HAP-1 (cell line): ENCODE measurements at regions not wholly inside any gene's neighbourhood (a gene's known extent, or its start where the extent isn't known, plus 50 kb on each side); places are given as distances from the start of the nearest gene placed in this dataset.

ENCODE experiments used
- DNase-seq, 2 experiments: peaks; one replicate each; pipeline ENCODE4 v3.0.0-alpha.2; 2016 to 2020; ENCODE audit warnings: low spot score in 2 of 2
- H3K27me3 ChIP-seq: fragments of 250-450 bp; sonication (Bioruptor Pico); 2 replicates; pipeline ENCODE4 v1.5.1; 2020; ENCODE audit warnings: low read depth, mild to moderate bottlenecking, moderate library complexity
- H3K36me3 ChIP-seq: fragments of 250-450 bp; sonication (Bioruptor Pico); replicated peaks from 2 replicates; pipeline ENCODE4 v1.5.1; 2020; ENCODE audit warnings: mild to moderate bottlenecking
- H3K4me1 ChIP-seq: fragments of 250-450 bp; sonication (Bioruptor Pico); 2 replicates; pipeline ENCODE4 v1.5.1; 2020; ENCODE audit warnings: mild to moderate bottlenecking
- H3K4me3 ChIP-seq: fragments of 250-450 bp; sonication (Bioruptor Pico); 2 replicates; pipeline ENCODE4 v1.5.1; 2020; ENCODE audit warnings: mild to moderate bottlenecking, moderate library complexity
- H3K9me3 ChIP-seq: fragments of 250-450 bp; sonication (Bioruptor Pico); 2 replicates; pipeline ENCODE4 v1.5.1; 2020; ENCODE audit warnings: mild to moderate bottlenecking, moderate library complexity
- in situ Hi-C: fragments of 300-500 bp; cut with MboI; formaldehyde crosslinking; loops from 3 replicates; pipeline ENCODE4 v1.14.3; 2020; ENCODE audit warnings: low sequenced_read_pairs, inconsistent platforms, mixed read lengths

- no peak for DNase-seq
These were observed 1971.0 kb upstream of the LRRTM1 start for GRCh38 chr2:82275599-82275998.

GRCh38 chr2:82268446-82268845 lies 1963.9 kb upstream of the LRRTM1 start:
- in situ Hi-C loops: no loop called here
- H3K4me1 ChIP-seq: no peaks in the 10 kb centered on the region
- no peaks in the 10 kb centered on the region for H3K27me3 ChIP-seq
- no peaks in the 10 kb centered on the region for H3K9me3 ChIP-seq
- DNase-seq: no peak
- no peaks in the 10 kb centered on the region for H3K36me3 ChIP-seq
- no peak overlapping the region for H3K4me3 ChIP-seq

More at GRCh38 chr2:82275599-82275998, 1971.0 kb upstream of the LRRTM1 start:
- Histone ChIP-seq H3K36me3 (no peaks in the 10 kb centered on the region), H3K4me1 (no peaks in the 10 kb centered on the region), H3K9me3 (no peaks in the 10 kb centered on the region; the same call in 1 of the 2 replicates), H3K27me3 (no peaks in the 10 kb centered on the region), H3K4me3 (no peak overlapping the region)
- in situ Hi-C loops: no loop called here

DNA sequence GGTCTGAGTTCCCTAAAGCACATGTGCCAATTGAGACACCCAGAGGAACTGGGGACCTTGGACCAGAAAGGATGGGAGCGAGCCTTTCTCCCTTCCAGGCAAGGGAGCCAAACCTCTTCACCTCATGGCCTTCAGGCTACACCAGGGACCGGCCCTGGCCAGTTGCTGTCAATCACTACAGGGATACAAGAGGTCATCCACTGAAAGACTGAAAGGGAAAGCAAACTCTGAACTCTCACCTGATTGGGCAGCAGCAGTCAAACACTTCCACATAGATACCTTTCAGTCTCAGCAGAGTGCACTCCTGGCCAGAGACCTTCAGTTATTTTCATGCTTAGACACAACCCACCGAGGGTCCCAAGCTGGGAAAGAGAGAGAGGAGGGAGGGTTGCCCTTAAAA lies 1956.0 kb upstream of the LRRTM1 start:
- Histone ChIP-seq H3K27me3 (no peaks in the 10 kb centered on the region), H3K4me3 (no peak overlapping the region), H3K36me3 (no peaks in the 10 kb centered on the region), H3K4me1 (no peaks in the 10 kb centered on the region), H3K9me3 (no peaks in the 10 kb centered on the region)
- no peak for DNase-seq
- in situ Hi-C loops: no loop called here

DNA sequence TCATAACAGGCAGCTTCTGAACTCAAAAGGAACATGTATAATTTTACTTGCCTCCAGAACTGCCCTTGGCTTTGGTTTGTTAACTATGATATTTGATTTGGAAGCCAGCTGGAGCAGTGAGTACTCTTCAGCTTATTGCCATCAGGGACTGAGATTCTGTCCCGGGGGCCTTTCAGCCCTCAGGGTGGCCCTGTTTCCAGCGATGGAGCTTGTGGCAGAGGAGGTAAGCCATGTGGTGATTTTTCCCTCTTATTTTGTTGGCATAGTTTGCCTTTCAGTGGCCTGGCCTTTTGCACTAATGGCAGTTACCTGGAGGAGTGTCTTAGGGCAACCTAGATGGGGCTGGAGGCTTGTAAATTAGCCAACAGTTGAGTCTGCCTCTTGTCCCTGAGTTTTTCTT lies 1955.0 kb upstream of the LRRTM1 start:
- H3K4me1 ChIP-seq: no peaks in the 10 kb centered on the region
- H3K9me3 ChIP-seq: no peaks in the 10 kb centered on the region
- in situ Hi-C loops: no loop called here
- no peaks in the 10 kb centered on the region for H3K27me3 ChIP-seq
- H3K4me3 ChIP-seq: no peak overlapping the region
- no peaks in the 10 kb centered on the region for H3K36me3 ChIP-seq
- DNase-seq: no peak

GRCh38 chr2:82257796-82258555 lies 1953.4 kb upstream of the LRRTM1 start:
- Histone ChIP-seq H3K4me3 (no peak overlapping the region), H3K4me1 (no peaks in the 10 kb centered on the region), H3K27me3 (no peaks in the 10 kb centered on the region), H3K36me3 (no peaks in the 10 kb centered on the region), H3K9me3 (no peaks in the 10 kb centered on the region)
- DNase-seq: peak in 1 of 2 experiments; percentile 58
- in situ Hi-C loops: no loop called here

GRCh38 chr2:82256983-82257632 lies 1952.6 kb upstream of the LRRTM1 start:
- no peak for DNase-seq
- in situ Hi-C loops: no loop called here
- Histone ChIP-seq H3K36me3 (no peaks in the 10 kb centered on the region), H3K4me3 (no peak overlapping the region), H3K9me3 (no peaks in the 10 kb centered on the region), H3K27me3 (no peaks in the 10 kb centered on the region), H3K4me1 (no peaks in the 10 kb centered on the region)

DNA sequence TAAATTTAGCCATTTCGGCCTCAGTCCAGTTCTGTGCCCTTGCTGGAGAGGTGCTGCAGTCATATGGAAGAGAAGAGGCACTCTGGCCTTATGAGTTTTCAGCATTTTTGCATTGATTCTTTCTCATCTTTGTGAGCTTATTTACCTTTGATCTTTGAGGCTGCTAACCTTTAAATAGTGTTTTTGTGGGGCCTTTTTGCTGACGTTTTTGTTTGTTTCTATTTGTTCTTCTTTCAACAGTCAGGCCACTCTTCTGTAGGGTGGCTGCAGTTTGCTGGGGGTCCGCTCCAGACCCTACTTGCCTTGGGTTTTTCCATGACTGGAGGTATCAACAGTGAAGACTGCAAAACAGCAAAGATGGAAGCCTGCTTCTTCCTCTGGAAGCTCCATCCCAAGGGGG lies 1951.7 kb upstream of the LRRTM1 start:
- in situ Hi-C loops: no loop called here
- Histone ChIP-seq H3K27me3 (no peaks in the 10 kb centered on the region), H3K4me3 (no peak overlapping the region), H3K9me3 (no peaks in the 10 kb centered on the region), H3K36me3 (no peaks in the 10 kb centered on the region), H3K4me1 (no peaks in the 10 kb centered on the region)
- no peak for DNase-seq

DNA sequence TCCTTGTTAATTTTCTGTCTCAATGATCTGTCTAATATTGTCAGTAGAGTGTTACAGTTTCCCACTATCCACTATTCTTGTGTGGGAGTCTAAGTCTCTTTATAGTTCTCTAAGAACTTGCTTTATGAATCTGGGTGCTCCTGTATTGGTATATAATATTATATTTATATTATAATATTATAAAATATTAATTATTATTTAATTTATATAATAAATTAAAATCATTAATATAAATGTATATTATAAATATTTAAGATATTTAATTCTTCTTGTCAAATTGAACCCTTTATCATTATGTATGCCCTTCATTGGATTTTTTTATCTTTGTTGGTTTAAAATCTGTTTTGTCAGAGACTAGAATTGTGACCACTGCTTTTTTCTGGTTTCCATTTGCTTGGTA lies 1950.2 kb upstream of the LRRTM1 start:
- in situ Hi-C loops: no loop called here
- H3K4me3 ChIP-seq: no peak overlapping the region
- no peaks in the 10 kb centered on the region for H3K36me3 ChIP-seq
- H3K9me3 ChIP-seq: no peaks in the 10 kb centered on the region
- no peaks in the 10 kb centered on the region for H3K4me1 ChIP-seq
- no peaks in the 10 kb centered on the region for H3K27me3 ChIP-seq
- no peak for DNase-seq

DNA sequence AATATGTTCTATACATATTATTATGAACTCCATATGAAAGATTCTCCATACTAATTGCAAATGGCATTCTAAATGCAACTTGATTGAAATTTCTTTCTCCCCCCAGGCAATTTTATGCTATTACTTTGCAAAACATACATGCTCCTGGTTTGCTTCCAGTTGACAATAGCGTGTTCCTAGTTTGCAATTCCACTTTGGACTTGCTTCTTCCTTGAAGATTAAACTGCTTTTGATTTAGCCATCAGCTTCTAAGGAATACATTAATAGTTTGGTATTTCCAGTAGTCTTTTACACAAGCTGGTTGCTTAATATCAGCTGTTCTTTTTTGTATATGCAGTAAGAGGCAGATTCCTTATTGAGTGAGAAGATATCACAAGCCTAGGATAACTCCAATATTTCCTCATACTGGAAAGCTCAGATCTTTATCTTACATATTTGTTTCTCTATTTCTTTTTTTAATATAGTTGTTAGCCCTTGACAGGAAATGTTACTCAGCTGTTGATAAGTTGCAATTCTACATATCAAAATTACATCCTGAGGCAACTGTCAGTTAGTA lies 1941.7 kb upstream of the LRRTM1 start:
- no peak overlapping the region for H3K4me3 ChIP-seq
- no peaks in the 10 kb centered on the region for H3K4me1 ChIP-seq
- H3K36me3 ChIP-seq: no peaks in the 10 kb centered on the region
- no peak for DNase-seq
- no peaks in the 10 kb centered on the region for H3K27me3 ChIP-seq
- in situ Hi-C loops: no loop called here
- H3K9me3 ChIP-seq: no peaks in the 10 kb centered on the region

DNA sequence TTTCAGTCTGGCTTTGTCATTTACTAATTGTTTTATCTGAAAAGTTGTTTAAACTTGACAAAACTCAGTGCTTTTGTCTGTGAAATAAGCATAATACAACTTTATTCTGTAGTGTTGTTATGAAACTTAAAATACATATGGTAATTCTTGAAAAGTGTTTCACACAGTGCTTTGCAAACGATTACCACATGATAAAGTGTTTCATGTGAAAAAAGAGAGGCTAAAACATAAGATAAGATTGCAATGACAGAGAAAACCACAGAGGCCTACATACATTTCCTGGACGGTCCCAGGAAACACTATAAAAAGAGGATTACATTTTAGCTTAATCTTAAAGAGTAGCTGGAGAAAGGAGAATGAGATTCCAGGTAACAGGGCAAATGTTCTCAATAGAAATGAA lies 1934.6 kb upstream of the LRRTM1 start:
- in situ Hi-C loops: no loop called here
- peak in 1 of 2 experiments; percentile 25 for DNase-seq
- Histone ChIP-seq H3K36me3 (no peaks in the 10 kb centered on the region), H3K4me3 (no peak overlapping the region), H3K9me3 (no peaks in the 10 kb centered on the region), H3K4me1 (no peaks in the 10 kb centered on the region), H3K27me3 (no peaks in the 10 kb centered on the region)

GRCh38 chr2:82237994-82238662 lies 1933.6 kb upstream of the LRRTM1 start:
- Histone ChIP-seq H3K27me3 (no peaks in the 10 kb centered on the region), H3K36me3 (no peaks in the 10 kb centered on the region), H3K9me3 (no peaks in the 10 kb centered on the region), H3K4me3 (no peak overlapping the region), H3K4me1 (no peaks in the 10 kb centered on the region)
- in situ Hi-C loops: no loop called here
- no peak for DNase-seq

- no peak for DNase-seq
- Histone ChIP-seq H3K9me3 (no peaks in the 10 kb centered on the region), H3K4me1 (no peaks in the 10 kb centered on the region), H3K36me3 (no peaks in the 10 kb centered on the region), H3K27me3 (no peaks in the 10 kb centered on the region), H3K4me3 (no peak overlapping the region)
- in situ Hi-C loops: no loop called here
These were observed 1929.8 kb upstream of the LRRTM1 start for GRCh38 chr2:82234283-82234874.

DNA sequence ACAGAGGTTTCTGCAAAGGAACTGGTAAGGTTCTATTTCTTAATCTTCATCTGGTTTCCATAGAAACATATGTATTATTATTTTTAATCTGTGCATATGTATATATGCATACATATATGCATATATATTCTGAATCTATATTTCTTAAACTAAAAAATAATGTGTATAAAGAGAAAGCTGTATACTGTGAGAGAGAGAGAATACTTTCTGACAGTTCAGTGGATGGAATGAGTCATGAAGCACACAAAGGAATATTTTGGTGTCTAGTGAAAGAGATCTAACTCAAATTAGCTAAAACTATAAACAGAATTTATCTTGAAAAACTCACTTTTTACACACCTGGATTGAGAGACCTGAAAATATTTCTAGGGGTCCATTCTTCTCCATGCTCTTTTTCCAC lies 1929.3 kb upstream of the LRRTM1 start:
- DNase-seq: no peak
- no peaks in the 10 kb centered on the region for H3K4me1 ChIP-seq
- no peaks in the 10 kb centered on the region for H3K36me3 ChIP-seq
- no peaks in the 10 kb centered on the region for H3K27me3 ChIP-seq
- H3K4me3 ChIP-seq: no peak overlapping the region
- in situ Hi-C loops: no loop called here
- no peaks in the 10 kb centered on the region for H3K9me3 ChIP-seq

- Histone ChIP-seq H3K4me1 (no peaks in the 10 kb centered on the region), H3K4me3 (no peak overlapping the region), H3K9me3 (no peaks in the 10 kb centered on the region), H3K27me3 (no peaks in the 10 kb centered on the region), H3K36me3 (no peaks in the 10 kb centered on the region)
- no peak for DNase-seq
- in situ Hi-C loops: no loop called here
These were observed 1925.9 kb upstream of the LRRTM1 start for GRCh38 chr2:82230406-82230805.
